ENCODE measurements at regions not wholly inside any gene's neighbourhood (a gene's known extent, or its start where the extent isn't known, plus 50 kb on each side); places are given as distances from the start of the nearest gene placed in this dataset.

- intact Hi-C loops (cut with DNase I), result no loop called here
- no peaks in the 10 kb centered on the region for H3K4me1 ChIP-seq (ENCODE audit: control insufficient read depth, insufficient read depth, low read length)
- no peak overlapping the region for H3K27ac ChIP-seq (ENCODE audit: low read length)
- 91% methylated on average over 12 of the region's 12 CpGs for WGBS
- H3K4me3 ChIP-seq (ENCODE audit: low read length), result no peak overlapping the region
- ATAC-seq (no peak), DNase-seq (peak in 1 of 3 donors; percentile 23)
- H3K9me3 ChIP-seq (ENCODE audit: control insufficient read depth, low read length), result no peaks in the 10 kb centered on the region
- H3K27me3 ChIP-seq (ENCODE audit: control insufficient read depth, insufficient read depth), result no peaks in the 10 kb centered on the region
These were observed 297.4 kb upstream of the RTL1 start for GRCh38 chr14:101200650-101201516.

- no peak for ATAC-seq
- 87% methylated on average over 18 of the region's 18 CpGs for whole genome bisulfite sequencing
- Histone ChIP-seq H3K4me3 (ENCODE audit: low read length) (no peak overlapping the region), H3K27me3 (ENCODE audit: control insufficient read depth, insufficient read depth) (no peaks in the 10 kb centered on the region), H3K27ac (ENCODE audit: low read length) (no peak overlapping the region), H3K9me3 (ENCODE audit: control insufficient read depth, low read length) (no peaks in the 10 kb centered on the region), H3K4me1 (ENCODE audit: control insufficient read depth, insufficient read depth, low read length) (no peaks in the 10 kb centered on the region)
- intact Hi-C loops (cut with DNase I), result no loop called here
- no peak for DNase-seq
These were observed 298.1 kb upstream of the RTL1 start for GRCh38 chr14:101201535-101202151.

DNA sequence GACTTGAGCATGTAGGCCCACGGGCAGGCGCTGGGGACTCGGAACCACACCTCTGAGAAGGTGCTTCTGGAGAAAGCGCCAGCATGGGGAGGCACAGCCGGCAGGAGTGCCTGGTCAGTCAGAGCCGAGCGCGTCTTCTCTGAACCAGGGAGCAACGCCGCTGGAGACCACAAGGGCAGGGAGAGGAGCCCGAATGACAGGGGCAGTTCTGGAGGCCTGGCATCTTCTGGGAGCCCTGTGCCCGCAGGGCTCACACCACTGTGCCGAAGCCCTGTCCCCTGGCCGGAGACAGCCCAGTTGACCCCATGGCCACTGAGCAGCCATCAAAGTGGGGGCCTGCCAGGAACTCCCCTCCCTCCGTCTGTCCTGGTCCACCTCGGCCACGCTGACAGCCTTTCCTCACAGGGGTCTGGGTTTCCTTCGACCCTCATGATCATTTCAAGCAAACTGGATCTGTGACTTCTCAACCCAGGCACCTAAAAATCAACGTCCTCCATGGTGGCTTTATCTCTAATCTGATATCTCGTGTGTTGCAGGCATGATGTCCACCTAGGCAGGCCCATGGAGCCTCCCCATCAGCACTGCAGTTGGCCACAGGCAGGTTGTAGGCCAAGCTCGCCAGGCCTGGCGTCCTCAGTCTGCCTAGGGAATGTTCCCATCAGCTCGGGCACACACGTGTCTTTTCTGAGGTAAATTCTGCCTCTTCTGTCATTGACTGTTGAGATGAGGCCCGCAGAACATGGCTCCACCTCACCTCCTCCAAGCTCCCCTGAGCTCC lies 299.3 kb upstream of the RTL1 start:
- no peak overlapping the region for H3K4me3 ChIP-seq (ENCODE audit: low read length)
- DNase-seq (peak in 1 of 3 donors; percentile 36), ATAC-seq (no peak)
- intact Hi-C loops (cut with DNase I), result no loop called here
- 86% methylated on average over 25 of the region's 25 CpGs for WGBS
- no peaks in the 10 kb centered on the region for H3K27me3 ChIP-seq (ENCODE audit: control insufficient read depth, insufficient read depth)
- H3K4me1 ChIP-seq (ENCODE audit: control insufficient read depth, insufficient read depth, low read length), result no peaks in the 10 kb centered on the region
- H3K9me3 ChIP-seq (ENCODE audit: control insufficient read depth, low read length), result no peaks in the 10 kb centered on the region
- no peak overlapping the region for H3K27ac ChIP-seq (ENCODE audit: low read length)

GRCh38 chr14:101206556-101206955 lies 303.0 kb upstream of the RTL1 start:
- H3K4me1 ChIP-seq (ENCODE audit: control insufficient read depth, insufficient read depth, low read length), result no peaks in the 10 kb centered on the region
- intact Hi-C loops (cut with DNase I), result no loop called here
- no peaks in the 10 kb centered on the region for H3K27me3 ChIP-seq (ENCODE audit: control insufficient read depth, insufficient read depth)
- no peaks in the 10 kb centered on the region for H3K9me3 ChIP-seq (ENCODE audit: control insufficient read depth, low read length)
- no peak for ATAC-seq
- no peak overlapping the region for H3K4me3 ChIP-seq (ENCODE audit: low read length)
- H3K27ac ChIP-seq (ENCODE audit: low read length), result no peak overlapping the region
- no peak for DNase-seq
- 81% methylated on average over 3 of the region's 3 CpGs for whole genome bisulfite sequencing

GRCh38 chr14:101207041-101207440 lies 303.5 kb upstream of the RTL1 start:
- Histone ChIP-seq H3K27ac (ENCODE audit: low read length) (no peak overlapping the region), H3K4me3 (ENCODE audit: low read length) (no peak overlapping the region), H3K27me3 (ENCODE audit: control insufficient read depth, insufficient read depth) (no peaks in the 10 kb centered on the region), H3K4me1 (ENCODE audit: control insufficient read depth, insufficient read depth, low read length) (no peaks in the 10 kb centered on the region), H3K9me3 (ENCODE audit: control insufficient read depth, low read length) (no peaks in the 10 kb centered on the region)
- ATAC-seq (no peak), DNase-seq (no peak)
- intact Hi-C loops (cut with DNase I), result no loop called here
- WGBS, result 90% methylated on average over 2 of the region's 2 CpGs

DNA sequence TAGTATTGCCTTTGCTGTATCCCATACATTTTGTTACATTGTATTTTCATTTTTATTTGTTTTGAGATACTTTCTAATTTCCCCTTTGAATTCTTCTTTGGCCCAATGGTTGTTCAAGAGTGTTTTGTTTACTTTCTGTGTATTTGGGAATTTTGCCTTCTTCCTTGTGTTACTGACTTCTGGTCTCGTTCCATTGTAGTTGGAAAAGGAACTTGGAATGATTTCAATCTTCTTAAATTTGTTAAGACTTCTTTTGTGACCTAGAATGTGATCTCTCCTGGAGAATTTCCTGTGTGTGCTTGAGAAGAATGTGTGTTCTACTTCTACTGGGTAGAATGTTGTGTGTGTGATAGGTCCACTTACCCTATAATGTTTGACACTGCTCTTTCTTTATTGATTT lies 304.4 kb upstream of the RTL1 start:
- no peak overlapping the region for H3K27ac ChIP-seq (ENCODE audit: low read length)
- no peaks in the 10 kb centered on the region for H3K27me3 ChIP-seq (ENCODE audit: control insufficient read depth, insufficient read depth)
- DNase-seq, result no peak
- ATAC-seq, result no peak
- whole genome bisulfite sequencing, result 32% methylated on average over 1 of the region's 1 CpG
- intact Hi-C loops (cut with DNase I), result no loop called here
- no peak overlapping the region for H3K4me3 ChIP-seq (ENCODE audit: low read length)
- H3K4me1 ChIP-seq (ENCODE audit: control insufficient read depth, insufficient read depth, low read length), result no peaks in the 10 kb centered on the region
- no peaks in the 10 kb centered on the region for H3K9me3 ChIP-seq (ENCODE audit: control insufficient read depth, low read length)

GRCh38 chr14:101209594-101209993 lies 306.1 kb upstream of the RTL1 start:
- H3K4me1 ChIP-seq (ENCODE audit: control insufficient read depth, insufficient read depth, low read length), result no peaks in the 10 kb centered on the region
- ATAC-seq, result no peak
- no peaks in the 10 kb centered on the region for H3K9me3 ChIP-seq (ENCODE audit: control insufficient read depth, low read length)
- intact Hi-C loops (cut with DNase I), result no loop called here
- no peaks in the 10 kb centered on the region for H3K27me3 ChIP-seq (ENCODE audit: control insufficient read depth, insufficient read depth)
- no peak overlapping the region for H3K4me3 ChIP-seq (ENCODE audit: low read length)
- no peak for DNase-seq
- WGBS, result 80% methylated on average over 2 of the region's 2 CpGs
- no peak overlapping the region for H3K27ac ChIP-seq (ENCODE audit: low read length)

DNA sequence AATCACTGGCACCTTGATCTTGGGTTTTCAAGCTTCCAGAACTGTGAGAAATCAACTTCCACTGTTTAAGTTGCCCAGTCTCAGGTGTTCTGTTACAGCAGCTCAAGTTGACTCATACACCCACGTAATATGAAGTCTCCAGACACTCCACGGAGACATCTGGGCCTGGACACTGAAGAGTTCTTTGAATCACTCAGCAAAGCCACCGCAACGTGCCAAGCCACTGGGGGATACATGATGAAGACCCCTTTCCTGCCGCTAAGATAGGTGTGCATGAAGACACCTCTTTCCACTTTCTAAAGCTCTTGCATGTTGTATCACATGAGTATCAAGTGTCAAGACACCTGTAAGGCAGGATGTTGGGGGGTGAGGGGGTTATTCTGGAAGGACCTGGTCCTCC lies 311.7 kb upstream of the RTL1 start:
- no peak overlapping the region for H3K27ac ChIP-seq (ENCODE audit: low read length)
- H3K9me3 ChIP-seq (ENCODE audit: control insufficient read depth, low read length), result no peaks in the 10 kb centered on the region
- DNase-seq, result no peak
- no peak overlapping the region for H3K4me3 ChIP-seq (ENCODE audit: low read length)
- intact Hi-C loops (cut with DNase I), result no loop called here
- no peak for ATAC-seq
- WGBS, result 92% methylated on average over 5 of the region's 5 CpGs
- H3K27me3 ChIP-seq (ENCODE audit: control insufficient read depth, insufficient read depth), result no peaks in the 10 kb centered on the region
- H3K4me1 ChIP-seq (ENCODE audit: control insufficient read depth, insufficient read depth, low read length), result no peaks in the 10 kb centered on the region

DNA sequence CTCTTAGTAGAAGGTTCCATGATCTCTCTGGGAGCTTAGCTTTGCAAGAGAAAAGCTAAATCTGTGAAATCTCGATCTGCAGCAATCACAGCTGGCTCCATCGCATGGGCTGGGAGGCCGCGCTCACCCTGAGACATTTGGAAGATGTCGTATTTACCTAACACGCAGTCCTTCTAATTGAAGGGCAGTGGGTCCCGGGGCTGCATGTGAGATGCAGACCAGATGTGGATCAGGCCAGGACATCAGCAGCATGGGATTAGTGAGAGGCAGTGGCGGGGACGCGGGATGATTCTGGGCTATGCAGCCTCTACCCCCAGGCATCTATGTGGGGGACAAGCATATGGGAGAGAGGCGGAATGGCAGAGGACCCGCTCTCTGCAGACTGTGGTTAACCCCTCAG lies 312.4 kb upstream of the RTL1 start:
- Histone ChIP-seq H3K4me3 (ENCODE audit: low read length) (no peak overlapping the region), H3K4me1 (ENCODE audit: control insufficient read depth, insufficient read depth, low read length) (no peaks in the 10 kb centered on the region), H3K27ac (ENCODE audit: low read length) (no peak overlapping the region), H3K9me3 (ENCODE audit: control insufficient read depth, low read length) (no peaks in the 10 kb centered on the region), H3K27me3 (ENCODE audit: control insufficient read depth, insufficient read depth) (no peaks in the 10 kb centered on the region)
- intact Hi-C loops (cut with DNase I), result no loop called here
- ATAC-seq, result no peak
- no peak for DNase-seq
- 44% methylated on average over 12 of the region's 12 CpGs for WGBS

DNA sequence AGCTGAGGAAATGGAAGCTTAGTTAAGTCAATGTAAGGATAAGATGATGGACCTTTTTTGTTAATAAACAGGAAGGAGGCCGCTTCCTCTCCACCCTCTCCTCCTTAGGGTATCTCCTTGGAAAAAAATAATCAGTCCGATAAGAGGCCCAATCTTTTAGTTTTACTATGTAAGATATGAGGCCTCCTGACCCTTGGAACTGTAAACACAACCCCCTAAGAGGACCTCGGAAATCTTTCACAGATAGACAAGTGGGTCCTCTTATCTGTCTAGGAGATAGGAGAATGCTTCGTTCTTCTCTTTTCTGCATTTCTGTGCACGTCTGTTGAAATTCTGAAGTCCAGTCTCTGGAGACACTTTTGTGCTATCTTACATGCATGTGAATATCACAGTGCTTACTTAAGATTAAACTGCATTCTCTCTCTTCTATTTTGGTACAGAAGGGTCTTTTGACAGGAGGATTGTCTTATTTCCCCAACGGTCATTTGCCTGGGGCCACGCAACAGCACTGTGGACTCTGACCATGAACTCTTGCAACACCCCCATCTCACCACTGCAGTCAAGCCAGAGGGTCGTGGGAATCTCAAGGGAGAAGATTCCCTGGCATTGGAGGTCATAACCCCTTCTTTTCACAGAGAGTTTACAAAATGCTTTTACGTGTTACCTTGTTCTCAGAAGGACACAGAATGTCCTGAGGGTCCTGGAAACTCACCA lies 313.0 kb upstream of the RTL1 start:
- ATAC-seq, result no peak
- WGBS, result 28% methylated on average over 9 of the region's 9 CpGs

GRCh38 chr14:101217080-101217463 lies 313.6 kb upstream of the RTL1 start:
- ATAC-seq (no peak), DNase-seq (no peak)
- Histone ChIP-seq H3K4me3 (ENCODE audit: low read length) (no peak overlapping the region), H3K27ac (ENCODE audit: low read length) (no peak overlapping the region), H3K4me1 (ENCODE audit: control insufficient read depth, insufficient read depth, low read length) (no peaks in the 10 kb centered on the region), H3K27me3 (ENCODE audit: control insufficient read depth, insufficient read depth) (no peaks in the 10 kb centered on the region), H3K9me3 (ENCODE audit: control insufficient read depth, low read length) (no peaks in the 10 kb centered on the region)
- intact Hi-C loops (cut with DNase I), result no loop called here
- WGBS, result 69% methylated on average over 6 of the region's 6 CpGs

More for the DNA sequence above, 313.0 kb upstream of the RTL1 start:
- no peak overlapping the region for H3K4me3 ChIP-seq (ENCODE audit: low read length)
- intact Hi-C loops (cut with DNase I), result no loop called here
- no peaks in the 10 kb centered on the region for H3K27me3 ChIP-seq (ENCODE audit: control insufficient read depth, insufficient read depth)
- H3K4me1 ChIP-seq (ENCODE audit: control insufficient read depth, insufficient read depth, low read length), result no peaks in the 10 kb centered on the region
- peak in 1 of 3 donors; percentile 19 for DNase-seq
- no peak overlapping the region for H3K27ac ChIP-seq (ENCODE audit: low read length)
- no peaks in the 10 kb centered on the region for H3K9me3 ChIP-seq (ENCODE audit: control insufficient read depth, low read length)
